Keratinocyte (primary cell): ENCODE measurements at regions not wholly inside any gene's neighbourhood (a gene's known extent, or its start where the extent isn't known, plus 50 kb on each side); places are given as distances from the start of the nearest gene placed in this dataset.

Source experiments
- DNase-seq: peaks from one replicate; pipeline ENCODE4 v3.0.0-alpha.2; 2011; ENCODE audit warnings: low read depth, missing footprints, low spot score
- FAIRE-seq: peaks from 2 replicates; lab custom pipeline; 2011; peaks lifted over from hg19 to GRCh38; lab: Jason Lieb, UNC
- H2AFZ ChIP-seq: 2 replicates; pipeline ENCODE4 v1.6.0; 2012; ENCODE audit warnings: low read length, control low read depth, inconsistent platforms; ENCODE audit not compliant: control insufficient read depth
- H3K27ac ChIP-seq: 2 replicates; pipeline ENCODE4 v1.5.1; 2011; ENCODE audit warnings: low read length; ENCODE audit not compliant: control insufficient read depth, insufficient read depth
- H3K27me3 ChIP-seq: 3 replicates; pipeline ENCODE4 v1.6.0; 2011; ENCODE audit warnings: low read length; ENCODE audit not compliant: control insufficient read depth, insufficient read depth; ENCODE audit errors: extremely low read depth
- H3K36me3 ChIP-seq, 2 experiments: 2 replicates in 1 of 2; 3 replicates in 1 of 2; pipeline ENCODE4 v1.5.1; 2011; ENCODE audit warnings: low read length in 2 of 2, mild to moderate bottlenecking in 1 of 2; ENCODE audit not compliant: control insufficient read depth in 2 of 2, insufficient read depth in 2 of 2; ENCODE audit errors: extremely low read depth in 1 of 2
- H3K4me1 ChIP-seq: 3 replicates; pipeline ENCODE4 v1.5.1; 2011; ENCODE audit warnings: low read length; ENCODE audit not compliant: control insufficient read depth, insufficient read depth; ENCODE audit errors: extremely low read depth
- H3K4me2 ChIP-seq: 3 replicates; pipeline ENCODE4 v1.6.0; 2011; ENCODE audit warnings: low read depth, low read length; ENCODE audit not compliant: control insufficient read depth, insufficient read depth; ENCODE audit errors: extremely low read depth
- H3K4me3 ChIP-seq, 3 experiments: fragments of 200-600 bp in 1 of 3; sonication (generic) in 1 of 3; 2 replicates in 2 of 3; 3 replicates in 1 of 3; pipeline ENCODE4 v1.5.1; 2011 to 2016; ENCODE audit warnings: low read length in 3 of 3, mild to moderate bottlenecking in 3 of 3, control low read depth in 2 of 3, inconsistent platforms in 1 of 3, low read depth in 1 of 3, mixed read lengths in 1 of 3, mixed run types in 1 of 3, moderate library complexity in 1 of 3; ENCODE audit not compliant: control insufficient read depth in 2 of 3, insufficient read depth in 2 of 3; ENCODE audit errors: extremely low read depth in 1 of 3
- H3K79me2 ChIP-seq: 2 replicates; pipeline ENCODE4 v1.6.0; 2012; ENCODE audit warnings: low read length; ENCODE audit not compliant: control insufficient read depth, insufficient read depth
- H3K9ac ChIP-seq: 3 replicates; pipeline ENCODE4 v1.6.0; 2011; ENCODE audit warnings: low read length; ENCODE audit not compliant: control insufficient read depth, insufficient read depth; ENCODE audit errors: extremely low read depth
- H3K9me1 ChIP-seq: 3 replicates; pipeline ENCODE4 v1.6.0; 2011; ENCODE audit warnings: low read length; ENCODE audit not compliant: control insufficient read depth, insufficient read depth; ENCODE audit errors: extremely low read depth
- H3K9me3 ChIP-seq: 2 replicates; pipeline ENCODE4 v1.5.1; 2012; ENCODE audit warnings: low read depth, low read length; ENCODE audit not compliant: control insufficient read depth
- H4K20me1 ChIP-seq: 3 replicates; pipeline ENCODE4 v1.6.0; 2011; ENCODE audit warnings: low read length; ENCODE audit not compliant: control insufficient read depth, insufficient read depth; ENCODE audit errors: extremely low read depth
- CTCF ChIP-seq, 3 experiments: IDR thresholded peaks in 1 of 3; conservative IDR thresholded peaks in 1 of 3; optimal IDR thresholded peaks in 1 of 3; 2 replicates in 2 of 3; 3 replicates in 1 of 3; pipeline versions ENCODE3 to v1.5.1; 2011; ENCODE audit warnings: low read length in 3 of 3, mild to moderate bottlenecking in 3 of 3, moderate library complexity in 2 of 3, control low read depth in 1 of 3, inconsistent platforms in 1 of 3; ENCODE audit not compliant: insufficient read depth in 2 of 3; ENCODE audit errors: extremely low read depth in 1 of 3
- EZH2 ChIP-seq: IDR thresholded peaks from one replicate; pipeline ENCODE4 v1.6.1; 2012; ENCODE audit warnings: inconsistent platforms, mild to moderate bottlenecking, low read length, moderate library complexity
- dilution Hi-C: fragments of 300-500 bp; cut with MboI; formaldehyde crosslinking; loops from one replicate; pipeline ENCODE4 v1.7.0; 2020; ENCODE audit warnings: low sequenced_read_pairs; ENCODE audit not compliant: extremely low pct_ligation_motif_present

DNA sequence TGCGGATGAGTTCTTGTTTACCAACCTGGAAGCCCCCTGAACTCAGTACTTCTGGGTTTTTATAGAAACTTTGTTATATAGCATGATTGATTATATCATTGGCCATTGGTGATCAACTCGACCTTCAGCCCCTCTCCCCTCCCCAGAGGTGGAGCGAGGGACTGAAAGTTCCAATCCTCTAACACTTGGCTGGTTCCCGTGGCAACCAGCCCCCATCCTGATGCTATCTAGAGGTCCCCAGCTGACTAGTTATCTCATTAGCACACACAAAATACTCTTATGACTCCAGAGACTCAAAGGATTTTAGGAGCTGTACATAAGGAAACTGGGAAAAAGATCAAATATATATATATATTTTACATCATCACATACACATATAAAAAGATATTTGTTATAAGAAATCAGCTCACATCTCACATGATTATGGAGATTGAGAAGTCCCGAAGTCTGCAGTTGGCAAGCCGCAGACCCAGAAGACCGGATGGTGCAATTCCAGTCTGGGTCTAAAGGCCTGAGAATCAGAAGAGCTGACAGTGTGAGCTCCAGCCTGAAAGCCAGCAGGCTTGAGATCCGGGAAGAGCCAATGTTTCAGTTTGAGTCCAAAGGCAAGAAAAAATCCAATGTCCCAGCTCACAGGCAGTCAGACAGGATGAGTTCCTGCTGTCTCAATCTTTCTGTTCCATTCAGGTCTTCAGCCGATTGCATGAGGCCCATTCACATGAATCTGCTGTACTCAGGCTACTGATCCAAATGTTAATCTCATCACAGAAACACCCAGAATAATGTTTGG is 179.3 kb upstream of the DTNBP1 start:
- no peaks in the 10 kb centered on the region for H3K4me1 ChIP-seq
- H3K4me2 ChIP-seq: no peak overlapping the region
- no peaks in the 10 kb centered on the region for H4K20me1 ChIP-seq
- no peaks in the 10 kb centered on the region for H3K9me3 ChIP-seq
- FAIRE-seq: no peak
- H3K27ac ChIP-seq: no peak overlapping the region
- dilution Hi-C loops: no loop called here
- no peaks in the 10 kb centered on the region for H3K36me3 ChIP-seq
- H3K27me3 ChIP-seq: no peaks in the 10 kb centered on the region
- DNase-seq: no peak
- H3K9ac ChIP-seq: no peak overlapping the region
- TF ChIP-seq EZH2: no peak
- no peak for TF ChIP-seq CTCF (optimal IDR thresholded peaks at IDR 0.05 in 1 of 3, IDR thresholded peaks at IDR 0.05 in 1 of 3, conservative IDR thresholded peaks at IDR 0.05 in 1 of 3; ENCODE audit: extremely low read depth in 1 of 3, insufficient read depth in 2 of 3, low read length in 3 of 3)
- H2AFZ ChIP-seq: no peak overlapping the region
- H3K4me3 ChIP-seq: no peak overlapping the region
- H3K79me2 ChIP-seq: no peaks in the 10 kb centered on the region
- H3K9me1 ChIP-seq: no peaks in the 10 kb centered on the region

DNA sequence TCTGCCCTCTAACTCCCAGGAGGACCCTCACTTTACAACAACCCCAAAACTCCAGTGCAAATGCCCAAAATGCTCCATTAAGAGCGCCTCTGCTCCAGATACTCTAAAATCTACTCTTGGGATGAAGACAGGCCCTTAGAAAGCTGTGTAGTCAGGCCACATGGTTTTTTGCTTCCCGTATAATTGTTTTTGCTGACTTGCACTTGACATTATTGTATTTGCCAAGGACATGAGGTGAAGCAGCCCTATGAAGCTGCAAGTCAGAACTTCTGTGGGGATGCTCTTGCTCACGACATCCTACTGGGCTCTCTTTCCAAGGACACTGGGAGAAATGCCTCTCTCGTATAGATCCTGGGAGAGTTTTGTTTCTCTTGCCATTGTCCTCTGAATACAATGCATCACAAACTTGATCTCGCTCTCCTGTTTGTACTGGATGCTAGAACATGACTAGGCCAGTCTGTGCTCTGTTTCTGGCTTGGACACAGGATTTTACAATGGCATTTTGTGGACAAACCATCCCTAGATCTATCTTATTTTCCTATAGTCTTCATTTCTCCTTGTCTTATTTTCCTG is 177.2 kb upstream of the DTNBP1 start:
- TF ChIP-seq CTCF (optimal IDR thresholded peaks at IDR 0.05 in 1 of 3, IDR thresholded peaks at IDR 0.05 in 1 of 3, conservative IDR thresholded peaks at IDR 0.05 in 1 of 3; ENCODE audit: extremely low read depth in 1 of 3, insufficient read depth in 2 of 3, low read length in 3 of 3) (no peak), EZH2 (no peak)
- H3K9me1 ChIP-seq: no peaks in the 10 kb centered on the region
- no peaks in the 10 kb centered on the region for H3K27me3 ChIP-seq

More for the DNA sequence above, 177.2 kb upstream of the DTNBP1 start:
- H3K9me3 ChIP-seq: no peaks in the 10 kb centered on the region
- H2AFZ ChIP-seq: no peak overlapping the region
- H3K9ac ChIP-seq: no peak overlapping the region
- H4K20me1 ChIP-seq: no peaks in the 10 kb centered on the region
- H3K4me2 ChIP-seq: no peak overlapping the region
- DNase-seq (no peak), FAIRE-seq (no peak)
- H3K4me1 ChIP-seq: no peaks in the 10 kb centered on the region
- H3K4me3 ChIP-seq: no peak overlapping the region
- no peaks in the 10 kb centered on the region for H3K79me2 ChIP-seq
- no peaks in the 10 kb centered on the region for H3K36me3 ChIP-seq
- H3K27ac ChIP-seq: no peak overlapping the region
- dilution Hi-C loops: no loop called here
